Osteocyte (in vitro differentiated cells): ENCODE measurements at regions not wholly inside any gene's neighbourhood (a gene's known extent, or its start where the extent isn't known, plus 50 kb on each side); places are given as distances from the start of the nearest gene placed in this dataset.

Experiments used
- DNase-seq: peaks from one replicate; pipeline ENCODE4 v3.0.0; 2021; ENCODE audit warnings: mixed read lengths; ENCODE audit not compliant: unreplicated experiment; ENCODE audit errors: extremely low spot score
- H3K27ac Mint-ChIP-seq: one replicate; pipeline ENCODE4 v1.8.0; 2021; ENCODE audit warnings: mild to moderate bottlenecking, mixed read lengths; ENCODE audit not compliant: unreplicated experiment
- H3K27me3 Mint-ChIP-seq: one replicate; pipeline ENCODE4 v1.8.0; 2021; ENCODE audit warnings: mixed read lengths; ENCODE audit not compliant: unreplicated experiment
- H3K36me3 Mint-ChIP-seq: one replicate; pipeline ENCODE4 v1.8.0; 2021; ENCODE audit warnings: mixed read lengths; ENCODE audit not compliant: unreplicated experiment
- H3K4me1 Mint-ChIP-seq: one replicate; pipeline ENCODE4 v1.8.0; 2021; ENCODE audit warnings: mixed read lengths; ENCODE audit not compliant: unreplicated experiment
- H3K4me3 Mint-ChIP-seq: one replicate; pipeline ENCODE4 v1.8.0; 2021; ENCODE audit warnings: mild to moderate bottlenecking, moderate library complexity, mixed read lengths; ENCODE audit not compliant: unreplicated experiment
- H3K9me3 Mint-ChIP-seq: one replicate; pipeline ENCODE4 v1.8.0; 2021; ENCODE audit warnings: mixed read lengths; ENCODE audit not compliant: unreplicated experiment
- TF ChIP-seq, protein P1 (sequence below): fragments of 200-600 bp; sonication (generic); IDR thresholded peaks from 2 replicates; pipeline ENCODE4 v1.5.0; 2021; ENCODE audit warnings: antibody characterized with exemption, mild to moderate bottlenecking, moderate library complexity

GRCh38 chr16:75793641-75794040 is 67.4 kb upstream of the CPHXL start:
- Mint-ChIP-seq H3K4me1 (no peaks in the 10 kb centered on the region), H3K27me3 (peaks cover 2% of the 10 kb centered on the region), H3K9me3 (no peaks in the 10 kb centered on the region), H3K36me3 (no peaks in the 10 kb centered on the region), H3K4me3 (no peak overlapping the region), H3K27ac (no peak overlapping the region)
- TF ChIP-seq, protein P1, sequence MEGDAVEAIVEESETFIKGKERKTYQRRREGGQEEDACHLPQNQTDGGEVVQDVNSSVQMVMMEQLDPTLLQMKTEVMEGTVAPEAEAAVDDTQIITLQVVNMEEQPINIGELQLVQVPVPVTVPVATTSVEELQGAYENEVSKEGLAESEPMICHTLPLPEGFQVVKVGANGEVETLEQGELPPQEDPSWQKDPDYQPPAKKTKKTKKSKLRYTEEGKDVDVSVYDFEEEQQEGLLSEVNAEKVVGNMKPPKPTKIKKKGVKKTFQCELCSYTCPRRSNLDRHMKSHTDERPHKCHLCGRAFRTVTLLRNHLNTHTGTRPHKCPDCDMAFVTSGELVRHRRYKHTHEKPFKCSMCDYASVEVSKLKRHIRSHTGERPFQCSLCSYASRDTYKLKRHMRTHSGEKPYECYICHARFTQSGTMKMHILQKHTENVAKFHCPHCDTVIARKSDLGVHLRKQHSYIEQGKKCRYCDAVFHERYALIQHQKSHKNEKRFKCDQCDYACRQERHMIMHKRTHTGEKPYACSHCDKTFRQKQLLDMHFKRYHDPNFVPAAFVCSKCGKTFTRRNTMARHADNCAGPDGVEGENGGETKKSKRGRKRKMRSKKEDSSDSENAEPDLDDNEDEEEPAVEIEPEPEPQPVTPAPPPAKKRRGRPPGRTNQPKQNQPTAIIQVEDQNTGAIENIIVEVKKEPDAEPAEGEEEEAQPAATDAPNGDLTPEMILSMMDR: no peak
- no peak for DNase-seq

DNA sequence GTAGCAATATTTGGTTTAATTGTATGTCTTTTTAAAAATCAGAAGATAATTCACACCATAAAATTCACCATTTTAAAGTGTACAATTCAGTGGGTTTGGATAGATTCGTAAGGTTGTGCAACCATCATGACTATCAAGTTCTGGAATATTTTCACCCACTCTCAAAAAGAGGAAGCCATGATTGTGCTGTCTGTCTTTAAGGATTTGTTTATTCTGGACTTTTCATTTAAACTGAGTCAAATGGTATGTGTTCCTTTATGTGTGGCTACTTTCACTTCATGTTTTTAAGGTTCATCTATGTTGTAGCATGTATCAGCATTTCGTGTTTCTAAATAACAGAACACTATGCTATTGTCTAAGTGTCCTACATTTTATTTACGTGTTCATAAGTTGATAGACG is 68.1 kb upstream of the CPHXL start:
- Mint-ChIP-seq H3K4me3 (no peak overlapping the region), H3K4me1 (no peaks in the 10 kb centered on the region), H3K27me3 (peaks cover 2% of the 10 kb centered on the region), H3K27ac (no peak overlapping the region), H3K9me3 (no peaks in the 10 kb centered on the region), H3K36me3 (no peaks in the 10 kb centered on the region)
- TF ChIP-seq, protein P1: no peak
- DNase-seq: no peak

DNA sequence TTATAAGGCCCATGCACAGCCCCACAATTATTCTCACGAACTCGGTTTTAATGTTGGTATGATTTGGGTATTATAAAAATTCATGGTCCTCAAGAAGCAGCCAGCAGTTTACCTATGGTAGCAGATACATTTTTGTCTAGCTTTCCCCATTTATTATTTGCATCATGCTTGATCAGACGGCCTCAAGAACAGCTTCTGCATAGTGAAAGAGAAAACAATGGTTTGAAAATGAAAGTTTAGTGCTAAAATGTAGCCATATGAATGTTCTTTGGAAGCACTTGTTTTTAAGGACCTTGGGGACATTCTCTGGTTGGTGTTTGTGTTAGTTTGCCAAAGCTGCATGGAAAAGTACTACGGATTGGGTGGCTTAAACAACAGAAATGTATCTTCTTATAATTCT is 72.4 kb upstream of the CPHXL start:
- H3K27me3 Mint-ChIP-seq: peaks cover 8% of the 10 kb centered on the region
- TF ChIP-seq, protein P1: no peak
- H3K9me3 Mint-ChIP-seq: no peaks in the 10 kb centered on the region
- no peak overlapping the region for H3K4me3 Mint-ChIP-seq
- no peaks in the 10 kb centered on the region for H3K4me1 Mint-ChIP-seq
- DNase-seq: no peak
- no peak overlapping the region for H3K27ac Mint-ChIP-seq
- H3K36me3 Mint-ChIP-seq: no peaks in the 10 kb centered on the region

DNA sequence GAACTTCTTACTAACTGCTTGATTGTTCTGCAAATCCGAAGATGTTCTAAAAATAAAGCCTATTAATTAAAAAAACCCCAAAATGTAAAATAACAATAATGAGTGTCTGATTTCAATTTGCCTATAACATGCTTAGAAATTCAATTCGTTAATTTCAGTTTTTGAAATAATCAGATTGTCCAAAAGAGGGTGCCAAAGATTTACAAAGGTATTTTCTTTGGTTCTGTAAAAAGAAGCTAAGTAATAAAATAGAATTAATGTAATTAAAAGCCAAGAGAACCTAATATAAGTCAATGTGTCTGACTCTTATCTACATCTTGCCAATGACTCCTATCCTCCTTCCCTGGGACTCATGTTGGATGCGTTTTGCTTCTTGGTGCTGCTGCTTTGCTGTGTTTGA is 75.0 kb upstream of the CPHXL start:
- no peaks in the 10 kb centered on the region for H3K4me1 Mint-ChIP-seq
- H3K9me3 Mint-ChIP-seq: no peaks in the 10 kb centered on the region
- peaks cover 11% of the 10 kb centered on the region for H3K27me3 Mint-ChIP-seq
- no peaks in the 10 kb centered on the region for H3K36me3 Mint-ChIP-seq
- no peak overlapping the region for H3K4me3 Mint-ChIP-seq
- H3K27ac Mint-ChIP-seq: no peak overlapping the region
- DNase-seq: no peak
- TF ChIP-seq, protein P1: no peak

GRCh38 chr16:75803753-75804152 is 77.5 kb upstream of the CPHXL start:
- Mint-ChIP-seq H3K36me3 (no peaks in the 10 kb centered on the region), H3K27me3 (peaks cover 12% of the 10 kb centered on the region), H3K4me3 (no peak overlapping the region), H3K27ac (no peak overlapping the region), H3K9me3 (no peaks in the 10 kb centered on the region), H3K4me1 (no peaks in the 10 kb centered on the region)
- DNase-seq: no peak
- TF ChIP-seq, protein P1: no peak
